ENCODE measurements at regions not wholly inside any gene's neighbourhood (a gene's known extent, or its start where the extent isn't known, plus 50 kb on each side); places are given as distances from the start of the nearest gene placed in this dataset.
"Not testable (repeated sequence)": the region's sequence is repeated elsewhere in the genome, so short reads cannot be mapped to it uniquely, and the experiment has no call there.

- H3K4me3 ChIP-seq (ENCODE audit: low read length in 3 of 3), result no peak overlapping the region
- no peaks in the 10 kb centered on the region for H3K27me3 ChIP-seq (ENCODE audit: control insufficient read depth in 3 of 3, insufficient read depth in 3 of 3, low read length in 3 of 3)
- H3K4me1 ChIP-seq (ENCODE audit: control insufficient read depth in 3 of 3, insufficient read depth in 3 of 3, low read length in 3 of 3), result no peaks in the 10 kb centered on the region
- H3K9me3 ChIP-seq (ENCODE audit: control insufficient read depth in 3 of 3, low read length in 3 of 3), result no peaks in the 10 kb centered on the region
- H3K9ac ChIP-seq (ENCODE audit: low read depth in 1 of 3, low read length in 3 of 3), result no peak overlapping the region
- no peak overlapping the region for H3K27ac ChIP-seq (ENCODE audit: low read depth, low read length)
- no peaks in the 10 kb centered on the region for H3K36me3 ChIP-seq (ENCODE audit: control insufficient read depth in 3 of 3, insufficient read depth in 3 of 3, low read length in 3 of 3)
These were observed 1155.4 kb downstream of the STIM2 start for GRCh38 chr4:28015996-28016395.

DNA sequence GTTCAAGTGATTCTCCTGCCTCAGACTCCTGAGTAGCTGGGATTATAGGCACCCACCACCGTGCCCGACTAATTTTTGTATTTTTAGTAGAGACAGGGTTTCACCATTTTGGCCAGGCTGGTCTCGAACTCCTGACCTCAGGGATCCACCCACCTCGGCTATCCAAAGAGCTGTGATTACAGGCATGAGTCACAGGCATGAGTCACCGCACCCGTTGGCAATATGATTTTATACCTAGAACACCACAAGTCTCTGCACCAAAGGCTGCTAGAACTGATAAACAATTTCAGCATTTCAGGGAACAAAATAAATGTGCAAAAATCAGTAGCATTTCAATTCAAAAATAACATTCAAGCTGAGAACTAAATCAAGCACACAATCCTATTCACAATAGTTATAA lies 1177.6 kb downstream of the STIM2 start:
- not testable (repeated sequence) for H3K36me3 ChIP-seq (ENCODE audit: control insufficient read depth in 3 of 3, insufficient read depth in 3 of 3, low read length in 3 of 3); H3K27ac ChIP-seq (ENCODE audit: low read depth, low read length); H3K4me3 ChIP-seq (ENCODE audit: low read length in 3 of 3); H3K4me1 ChIP-seq (ENCODE audit: control insufficient read depth in 3 of 3, insufficient read depth in 3 of 3, low read length in 3 of 3); H3K27me3 ChIP-seq (ENCODE audit: control insufficient read depth in 3 of 3, insufficient read depth in 3 of 3, low read length in 3 of 3); H3K9ac ChIP-seq (ENCODE audit: low read depth in 1 of 3, low read length in 3 of 3); H3K9me3 ChIP-seq (ENCODE audit: control insufficient read depth in 3 of 3, low read length in 3 of 3)

DNA sequence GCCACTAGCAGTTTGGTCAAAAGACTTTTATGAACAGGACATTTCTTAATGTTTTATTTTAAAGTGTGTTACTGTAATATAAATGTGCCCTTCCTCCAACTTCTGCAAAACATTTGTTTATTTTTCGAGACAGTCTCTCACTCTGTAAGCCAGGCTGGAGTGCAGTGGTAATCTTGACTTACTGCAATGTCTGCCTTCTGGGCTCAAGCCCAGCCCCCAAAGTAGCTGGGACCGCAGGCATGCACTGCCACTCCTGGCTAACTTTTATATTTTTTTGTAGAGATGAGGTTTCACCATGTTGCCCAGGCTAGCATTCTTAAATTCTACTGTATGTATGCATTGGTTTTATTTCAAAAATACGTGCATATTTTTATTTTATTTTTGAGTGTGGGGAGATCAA lies 1201.9 kb downstream of the STIM2 start:
- Histone ChIP-seq H3K36me3 (ENCODE audit: control insufficient read depth in 3 of 3, insufficient read depth in 3 of 3, low read length in 3 of 3) (no peaks in the 10 kb centered on the region), H3K4me1 (ENCODE audit: control insufficient read depth in 3 of 3, insufficient read depth in 3 of 3, low read length in 3 of 3) (no peaks in the 10 kb centered on the region), H3K4me3 (ENCODE audit: low read length in 3 of 3) (no peak overlapping the region), H3K27ac (ENCODE audit: low read depth, low read length) (no peak overlapping the region), H3K9ac (ENCODE audit: low read depth in 1 of 3, low read length in 3 of 3) (no peak overlapping the region), H3K27me3 (ENCODE audit: control insufficient read depth in 3 of 3, insufficient read depth in 3 of 3, low read length in 3 of 3) (no peaks in the 10 kb centered on the region), H3K9me3 (ENCODE audit: control insufficient read depth in 3 of 3, low read length in 3 of 3) (no peaks in the 10 kb centered on the region)

DNA sequence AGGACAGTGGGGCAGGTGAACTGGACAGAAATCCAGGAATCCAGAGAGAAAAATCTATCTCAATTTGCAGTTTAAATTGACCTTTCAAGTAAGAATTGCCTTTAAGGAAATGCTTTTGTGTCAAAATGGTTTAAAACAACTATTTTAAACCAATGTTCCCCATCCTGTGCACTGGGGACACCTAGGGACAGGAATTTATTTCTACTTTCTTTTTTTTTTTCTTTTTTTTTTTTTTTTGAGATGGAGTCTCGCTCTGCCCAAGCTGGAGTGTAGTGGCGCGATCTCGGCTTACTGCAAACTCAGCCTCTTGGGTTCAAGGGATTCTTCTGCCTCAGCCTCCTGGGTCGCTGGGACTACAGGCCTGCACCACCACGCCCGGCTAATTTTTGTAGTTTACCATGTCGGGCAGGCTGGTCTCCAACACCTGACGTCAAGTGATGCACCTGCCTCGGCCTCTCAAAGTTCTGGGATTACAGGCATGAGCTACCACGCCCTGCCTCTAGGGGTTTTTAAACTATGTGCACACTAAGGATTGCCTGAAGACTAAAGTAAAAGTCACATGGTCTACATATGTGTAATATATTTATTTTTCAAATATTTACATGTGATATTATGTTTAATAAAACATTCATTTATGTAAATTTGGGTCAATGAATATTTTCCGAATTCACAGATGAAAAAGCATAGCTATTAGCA lies 1213.4 kb downstream of the STIM2 start:
- Histone ChIP-seq H3K27ac (ENCODE audit: low read depth, low read length) (no peak overlapping the region), H3K27me3 (ENCODE audit: control insufficient read depth in 3 of 3, insufficient read depth in 3 of 3, low read length in 3 of 3) (no peaks in the 10 kb centered on the region), H3K9ac (ENCODE audit: low read depth in 1 of 3, low read length in 3 of 3) (no peak overlapping the region), H3K4me3 (ENCODE audit: low read length in 3 of 3) (no peak overlapping the region), H3K4me1 (ENCODE audit: control insufficient read depth in 3 of 3, insufficient read depth in 3 of 3, low read length in 3 of 3) (no peaks in the 10 kb centered on the region), H3K36me3 (ENCODE audit: control insufficient read depth in 3 of 3, insufficient read depth in 3 of 3, low read length in 3 of 3) (no peaks in the 10 kb centered on the region), H3K9me3 (ENCODE audit: control insufficient read depth in 3 of 3, low read length in 3 of 3) (peaks cover 0 to 3% (median 0%) of the 10 kb centered on the region in 3 donors)

DNA sequence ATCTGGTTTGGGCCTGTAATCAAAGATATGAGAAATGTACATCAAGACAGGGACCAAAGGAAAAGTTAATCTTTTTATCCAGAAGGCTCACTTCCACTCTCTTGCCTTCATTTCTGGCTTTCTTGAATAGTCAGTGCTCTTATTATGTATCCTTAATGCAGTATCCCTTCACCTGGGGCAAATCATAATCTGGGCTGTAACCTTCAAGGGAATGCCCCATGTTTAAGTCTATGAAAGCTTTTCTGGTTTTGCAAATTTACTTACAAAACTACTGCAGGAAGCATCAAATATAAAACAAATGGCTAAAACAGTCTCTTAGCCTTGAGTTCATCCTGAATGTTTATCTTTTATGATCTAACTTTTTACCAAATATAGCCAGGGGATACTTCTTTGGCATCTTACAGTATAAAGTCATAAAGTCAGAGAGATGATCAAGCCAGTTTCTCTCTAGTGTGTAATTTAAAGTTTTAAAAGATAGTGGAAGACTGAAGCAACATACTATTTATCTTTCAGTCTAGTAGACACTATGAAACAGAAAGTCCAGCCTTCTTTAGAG lies 1214.8 kb downstream of the STIM2 start:
- H3K4me1 ChIP-seq (ENCODE audit: control insufficient read depth in 3 of 3, insufficient read depth in 3 of 3, low read length in 3 of 3), result no peaks in the 10 kb centered on the region
- no peak overlapping the region for H3K27ac ChIP-seq (ENCODE audit: low read depth, low read length)
- H3K27me3 ChIP-seq (ENCODE audit: control insufficient read depth in 3 of 3, insufficient read depth in 3 of 3, low read length in 3 of 3), result no peaks in the 10 kb centered on the region
- H3K9me3 ChIP-seq (ENCODE audit: control insufficient read depth in 3 of 3, low read length in 3 of 3), result peaks cover 0 to under 1% (median 0%) of the 10 kb centered on the region in 3 donors
- no peaks in the 10 kb centered on the region for H3K36me3 ChIP-seq (ENCODE audit: control insufficient read depth in 3 of 3, insufficient read depth in 3 of 3, low read length in 3 of 3)
- H3K4me3 ChIP-seq (ENCODE audit: low read length in 3 of 3), result no peak overlapping the region
- no peak overlapping the region for H3K9ac ChIP-seq (ENCODE audit: low read depth in 1 of 3, low read length in 3 of 3)

GRCh38 chr4:28077203-28077602 lies 1216.6 kb downstream of the STIM2 start:
- H3K9me3 ChIP-seq (ENCODE audit: control insufficient read depth in 3 of 3, low read length in 3 of 3); H3K4me1 ChIP-seq (ENCODE audit: control insufficient read depth in 3 of 3, insufficient read depth in 3 of 3, low read length in 3 of 3); H3K4me3 ChIP-seq (ENCODE audit: low read length in 3 of 3); H3K9ac ChIP-seq (ENCODE audit: low read depth in 1 of 3, low read length in 3 of 3); H3K27ac ChIP-seq (ENCODE audit: low read depth, low read length); H3K27me3 ChIP-seq (ENCODE audit: control insufficient read depth in 3 of 3, insufficient read depth in 3 of 3, low read length in 3 of 3); H3K36me3 ChIP-seq (ENCODE audit: control insufficient read depth in 3 of 3, insufficient read depth in 3 of 3, low read length in 3 of 3): not testable (repeated sequence)

- no peaks in the 10 kb centered on the region for H3K4me1 ChIP-seq (ENCODE audit: control insufficient read depth in 3 of 3, insufficient read depth in 3 of 3, low read length in 3 of 3)
- no peak overlapping the region for H3K4me3 ChIP-seq (ENCODE audit: low read length in 3 of 3)
- H3K9ac ChIP-seq (ENCODE audit: low read depth in 1 of 3, low read length in 3 of 3), result no peak overlapping the region
- H3K27me3 ChIP-seq (ENCODE audit: control insufficient read depth in 3 of 3, insufficient read depth in 3 of 3, low read length in 3 of 3), result no peaks in the 10 kb centered on the region
- no peaks in the 10 kb centered on the region for H3K36me3 ChIP-seq (ENCODE audit: control insufficient read depth in 3 of 3, insufficient read depth in 3 of 3, low read length in 3 of 3)
- no peak overlapping the region for H3K27ac ChIP-seq (ENCODE audit: low read depth, low read length)
- H3K9me3 ChIP-seq (ENCODE audit: control insufficient read depth in 3 of 3, low read length in 3 of 3), result no peaks in the 10 kb centered on the region
These were observed 1222.2 kb downstream of the STIM2 start for GRCh38 chr4:28082686-28083390.

- no peak overlapping the region for H3K4me3 ChIP-seq (ENCODE audit: low read length in 3 of 3)
These were observed 1232.0 kb downstream of the STIM2 start for GRCh38 chr4:28092610-28093009.

DNA sequence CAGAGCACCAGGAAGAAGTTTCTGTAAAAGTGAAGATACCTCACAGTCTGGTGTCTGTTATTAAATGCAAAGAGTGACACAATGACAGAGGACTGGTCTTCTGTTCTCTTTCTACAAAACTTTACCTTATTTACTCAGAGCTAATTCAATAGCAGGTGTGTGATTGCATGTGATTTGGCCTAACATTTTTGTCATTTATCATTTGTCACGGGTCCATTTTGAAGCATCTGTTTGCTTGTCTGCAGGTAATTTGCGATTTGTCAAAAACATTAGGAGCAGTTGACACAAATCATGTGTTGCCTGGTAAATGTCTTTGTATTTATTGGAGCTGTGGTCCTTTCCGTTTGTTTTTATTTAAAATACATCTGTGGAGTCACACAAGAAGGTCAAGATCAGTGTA lies 1232.4 kb downstream of the STIM2 start:
- H3K9me3 ChIP-seq (ENCODE audit: control insufficient read depth in 3 of 3, low read length in 3 of 3), result no peaks in the 10 kb centered on the region
- no peak overlapping the region for H3K27ac ChIP-seq (ENCODE audit: low read depth, low read length)

More at GRCh38 chr4:28092610-28093009, 1232.0 kb downstream of the STIM2 start:
- Histone ChIP-seq H3K27me3 (ENCODE audit: control insufficient read depth in 3 of 3, insufficient read depth in 3 of 3, low read length in 3 of 3) (no peaks in the 10 kb centered on the region), H3K36me3 (ENCODE audit: control insufficient read depth in 3 of 3, insufficient read depth in 3 of 3, low read length in 3 of 3) (no peaks in the 10 kb centered on the region), H3K27ac (ENCODE audit: low read depth, low read length) (no peak overlapping the region), H3K9ac (ENCODE audit: low read depth in 1 of 3, low read length in 3 of 3) (no peak overlapping the region), H3K9me3 (ENCODE audit: control insufficient read depth in 3 of 3, low read length in 3 of 3) (no peaks in the 10 kb centered on the region), H3K4me1 (ENCODE audit: control insufficient read depth in 3 of 3, insufficient read depth in 3 of 3, low read length in 3 of 3) (no peaks in the 10 kb centered on the region)

DNA sequence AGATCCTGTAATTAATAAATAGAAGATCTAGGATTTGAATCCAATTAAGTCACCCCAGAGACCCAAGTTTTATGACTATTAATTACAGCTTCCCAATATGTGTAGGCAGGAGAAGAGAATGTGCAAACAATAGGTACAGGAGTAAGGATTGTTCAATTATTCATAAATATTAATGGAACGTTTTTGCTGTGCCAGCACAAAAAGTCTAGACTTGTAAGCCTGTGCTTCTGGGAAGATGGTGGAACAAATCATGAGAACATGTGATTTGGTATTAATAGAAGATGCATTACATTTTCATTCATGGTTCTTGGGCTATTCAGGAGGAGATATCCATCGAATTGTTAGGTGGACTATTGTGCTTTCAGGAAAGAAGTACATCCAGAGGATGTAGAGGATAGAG lies 1240.9 kb downstream of the STIM2 start:
- no peak overlapping the region for H3K4me3 ChIP-seq (ENCODE audit: low read length in 3 of 3)
- no peaks in the 10 kb centered on the region for H3K36me3 ChIP-seq (ENCODE audit: control insufficient read depth in 3 of 3, insufficient read depth in 3 of 3, low read length in 3 of 3)

More for the DNA sequence above, 1232.4 kb downstream of the STIM2 start:
- no peak overlapping the region for H3K9ac ChIP-seq (ENCODE audit: low read depth in 1 of 3, low read length in 3 of 3)
- H3K27me3 ChIP-seq (ENCODE audit: control insufficient read depth in 3 of 3, insufficient read depth in 3 of 3, low read length in 3 of 3), result no peaks in the 10 kb centered on the region
- no peak overlapping the region for H3K4me3 ChIP-seq (ENCODE audit: low read length in 3 of 3)
- H3K4me1 ChIP-seq (ENCODE audit: control insufficient read depth in 3 of 3, insufficient read depth in 3 of 3, low read length in 3 of 3), result no peaks in the 10 kb centered on the region
- no peaks in the 10 kb centered on the region for H3K36me3 ChIP-seq (ENCODE audit: control insufficient read depth in 3 of 3, insufficient read depth in 3 of 3, low read length in 3 of 3)

More for the DNA sequence above, 1240.9 kb downstream of the STIM2 start:
- H3K4me1 ChIP-seq (ENCODE audit: control insufficient read depth in 3 of 3, insufficient read depth in 3 of 3, low read length in 3 of 3), result no peaks in the 10 kb centered on the region
- no peak overlapping the region for H3K9ac ChIP-seq (ENCODE audit: low read depth in 1 of 3, low read length in 3 of 3)
- H3K27ac ChIP-seq (ENCODE audit: low read depth, low read length), result no peak overlapping the region
- no peaks in the 10 kb centered on the region for H3K9me3 ChIP-seq (ENCODE audit: control insufficient read depth in 3 of 3, low read length in 3 of 3)
- H3K27me3 ChIP-seq (ENCODE audit: control insufficient read depth in 3 of 3, insufficient read depth in 3 of 3, low read length in 3 of 3), result no peaks in the 10 kb centered on the region
